Suprapubic skin (tissue), 4 donors: ENCODE measurements at regions not wholly inside any gene's neighbourhood (a gene's known extent, or its start where the extent isn't known, plus 50 kb on each side); places are given as distances from the start of the nearest gene placed in this dataset.

ENCODE experiments used
- DNase-seq, 2 donors: peaks; one replicate each; pipeline ENCODE4 v3.0.0-alpha.2; 2019; ENCODE audit warnings: low spot score in 2 of 2
- H3K27ac ChIP-seq: fragments of 200-600 bp; sonication (generic); one replicate; pipeline ENCODE4 v1.5.1; 2019
- H3K27me3 ChIP-seq: fragments of 200-600 bp; sonication (generic); one replicate; pipeline ENCODE4 v1.5.1; 2019
- H3K36me3 ChIP-seq: fragments of 200-600 bp; sonication (generic); one replicate; pipeline ENCODE4 v1.5.1; 2019
- H3K4me1 ChIP-seq: fragments of 200-600 bp; sonication (generic); one replicate; pipeline ENCODE4 v1.5.1; 2019
- H3K4me3 ChIP-seq: fragments of 200-600 bp; sonication (generic); one replicate; pipeline ENCODE4 v1.5.1; 2019; ENCODE audit warnings: mild to moderate bottlenecking
- H3K9me3 ChIP-seq: fragments of 200-600 bp; sonication (generic); one replicate; pipeline ENCODE4 v1.5.1; 2019
- CTCF ChIP-seq, 2 donors: fragments of 200-600 bp in 1 of 2; fragments of 450-650 bp in 1 of 2; sonication (generic) in 1 of 2; IDR thresholded peaks; one replicate each; pipeline ENCODE4 v1.5.1; 2016 to 2019; ENCODE audit warnings: antibody characterized with exemption in 2 of 2, mild to moderate bottlenecking in 1 of 2, moderate library complexity in 1 of 2
- EP300 ChIP-seq: sonication (generic); formaldehyde crosslinking; IDR thresholded peaks from one replicate; pipeline ENCODE4 v1.6.1; 2017; ENCODE audit warnings: antibody characterized with exemption
- POLR2A ChIP-seq, 2 donors: fragments of 450-650 bp; IDR thresholded peaks; one replicate each; pipeline ENCODE4 v1.6.1; 2017; ENCODE audit warnings: antibody characterized with exemption in 2 of 2, mild to moderate bottlenecking in 2 of 2, moderate library complexity in 2 of 2
- POLR2AphosphoS5 ChIP-seq, 3 donors: sonication (generic); formaldehyde crosslinking; IDR thresholded peaks; one replicate each; pipeline ENCODE4 v1.6.1; 2017; ENCODE audit warnings: antibody characterized with exemption in 3 of 3
- WGBS: methylation state at CpG from one replicate; pipeline ENCODE4 v1.1.5; 2018; 5-methylcytosine and 5-hydroxymethylcytosine counted together

GRCh38 chr14:38419579-38419978 lies 163.7 kb upstream of the CLEC14A start:
- no peak for DNase-seq
- Histone ChIP-seq H3K36me3 (no peaks in the 10 kb centered on the region), H3K4me1 (no peaks in the 10 kb centered on the region), H3K27me3 (no peaks in the 10 kb centered on the region), H3K9me3 (peaks cover 9% of the 10 kb centered on the region), H3K27ac (no peak overlapping the region), H3K4me3 (no peak overlapping the region)
- WGBS, result 33% methylated on average over 5 of the region's 5 CpGs
- TF ChIP-seq POLR2A (IDR thresholded peaks at IDR 0.05), result no peak
- no peak for TF ChIP-seq POLR2AphosphoS5 (IDR thresholded peaks at IDR 0.05)
- TF ChIP-seq EP300, result no peak
- TF ChIP-seq CTCF (IDR thresholded peaks at IDR 0.05), result no peak

GRCh38 chr14:38412654-38413053 lies 156.8 kb upstream of the CLEC14A start:
- no peaks in the 10 kb centered on the region for H3K4me1 ChIP-seq
- H3K4me3 ChIP-seq, result no peak overlapping the region
- H3K9me3 ChIP-seq, result no peaks in the 10 kb centered on the region
- DNase-seq, result no peak
- H3K27ac ChIP-seq, result no peak overlapping the region
- H3K27me3 ChIP-seq, result no peaks in the 10 kb centered on the region
- TF ChIP-seq EP300, result no peak
- no peak for TF ChIP-seq CTCF (IDR thresholded peaks at IDR 0.05)
- no peak for TF ChIP-seq POLR2AphosphoS5 (IDR thresholded peaks at IDR 0.05)
- no peak for TF ChIP-seq POLR2A (IDR thresholded peaks at IDR 0.05)
- 93% methylated on average over 3 of the region's 8 CpGs for WGBS
- no peaks in the 10 kb centered on the region for H3K36me3 ChIP-seq

DNA sequence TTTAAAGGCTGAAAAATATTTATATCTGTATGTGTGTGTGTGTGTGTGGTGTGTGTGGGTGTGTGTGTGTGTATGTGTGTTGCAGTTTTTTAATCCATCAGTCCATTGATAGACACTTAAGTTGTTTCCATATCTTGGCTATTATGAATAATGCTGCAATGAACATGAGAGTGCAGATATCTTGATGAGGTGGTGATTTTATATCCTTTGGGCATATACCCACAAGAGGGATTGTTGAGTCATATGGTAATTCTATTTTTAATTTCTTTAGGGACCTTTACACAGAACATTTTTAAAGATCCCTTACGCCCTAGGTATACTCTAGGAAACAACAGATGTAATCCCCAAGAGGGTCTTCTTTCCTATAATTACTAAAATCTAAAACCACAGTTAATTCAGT lies 154.5 kb upstream of the CLEC14A start:
- H3K36me3 ChIP-seq, result no peaks in the 10 kb centered on the region
- 81% methylated on average over 1 of the region's 1 CpG for WGBS
- no peaks in the 10 kb centered on the region for H3K4me1 ChIP-seq
- H3K4me3 ChIP-seq, result no peak overlapping the region
- TF ChIP-seq CTCF (IDR thresholded peaks at IDR 0.05) (no peak), POLR2A (IDR thresholded peaks at IDR 0.05) (no peak), EP300 (no peak), POLR2AphosphoS5 (IDR thresholded peaks at IDR 0.05) (no peak)
- no peaks in the 10 kb centered on the region for H3K27me3 ChIP-seq
- H3K9me3 ChIP-seq, result no peaks in the 10 kb centered on the region
- DNase-seq, result no peak
- H3K27ac ChIP-seq, result no peak overlapping the region

GRCh38 chr14:38409071-38409705 lies 153.3 kb upstream of the CLEC14A start:
- WGBS, result 72% methylated on average over 2 of the region's 2 CpGs
- Histone ChIP-seq H3K9me3 (no peaks in the 10 kb centered on the region), H3K36me3 (no peaks in the 10 kb centered on the region), H3K27ac (no peak overlapping the region), H3K4me3 (no peak overlapping the region), H3K27me3 (no peaks in the 10 kb centered on the region), H3K4me1 (no peaks in the 10 kb centered on the region)
- TF ChIP-seq POLR2AphosphoS5 (IDR thresholded peaks at IDR 0.05), result no peak
- TF ChIP-seq POLR2A (IDR thresholded peaks at IDR 0.05), result no peak
- TF ChIP-seq CTCF (IDR thresholded peaks at IDR 0.05), result no peak
- TF ChIP-seq EP300, result no peak
- no peak for DNase-seq

GRCh38 chr14:38405851-38406635 lies 150.2 kb upstream of the CLEC14A start:
- H3K27ac ChIP-seq, result no peak overlapping the region
- no peaks in the 10 kb centered on the region for H3K4me1 ChIP-seq
- no peak for DNase-seq
- WGBS, result 79% methylated on average over 3 of the region's 3 CpGs
- H3K9me3 ChIP-seq, result no peaks in the 10 kb centered on the region
- no peak overlapping the region for H3K4me3 ChIP-seq
- H3K36me3 ChIP-seq, result no peaks in the 10 kb centered on the region
- H3K27me3 ChIP-seq, result no peaks in the 10 kb centered on the region
- TF ChIP-seq POLR2A (IDR thresholded peaks at IDR 0.05), result no peak
- no peak for TF ChIP-seq POLR2AphosphoS5 (IDR thresholded peaks at IDR 0.05)
- TF ChIP-seq EP300, result no peak
